ENCODE measurements at regions not wholly inside any gene's neighbourhood (a gene's known extent, or its start where the extent isn't known, plus 50 kb on each side); places are given as distances from the start of the nearest gene placed in this dataset.

DNA sequence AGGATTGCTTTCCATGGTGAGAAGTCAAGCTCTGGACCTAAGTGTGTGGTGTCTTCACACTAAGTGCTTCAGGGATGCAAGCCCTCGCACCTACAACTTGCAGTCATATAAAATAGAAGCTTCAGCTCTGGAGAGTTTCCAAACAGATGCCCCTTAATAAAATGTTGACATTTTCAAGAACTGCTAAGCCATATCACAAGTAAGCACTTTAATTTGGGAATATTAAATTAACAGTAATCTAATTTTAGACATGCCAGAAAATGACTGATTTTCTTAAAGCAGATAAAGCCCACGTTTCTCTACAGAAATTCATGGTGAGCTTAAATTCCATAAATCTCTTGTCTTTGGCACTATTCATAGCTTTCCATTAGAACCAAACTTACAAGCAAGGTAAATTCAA, 600.1 kb upstream of the FLRT2 start:
- Histone ChIP-seq H3K27ac (ENCODE audit: extremely low read depth, low read depth, low read length) (no peak overlapping the region), H3K36me3 (ENCODE audit: control insufficient read depth in 2 of 2, insufficient read depth in 1 of 2, low read length in 2 of 2) (no peaks in the 10 kb centered on the region), H3K9me3 (ENCODE audit: control insufficient read depth, insufficient read depth, low read depth, low read length) (no peaks in the 10 kb centered on the region), H3K4me3 (ENCODE audit: low read depth, low read length) (no peak overlapping the region), H3K4me1 (ENCODE audit: control insufficient read depth, insufficient read depth, low read length) (no peaks in the 10 kb centered on the region)
- ChIA-PET CTCF (no interaction called here), POLR2A (no interaction called here)
- TF ChIP-seq KLF9 (tag by site-specific recombination; IDR thresholded peaks at IDR 0.05; ENCODE audit: low read depth) = no peak
- TF ChIP-seq GLIS1 (tag by site-specific recombination; IDR thresholded peaks at IDR 0.05) = no peak
- no peak for TF ChIP-seq ZBTB49 (tag by site-specific recombination; IDR thresholded peaks at IDR 0.05; ENCODE audit: low read depth)
- TF ChIP-seq ZSCAN23 (tag by site-specific recombination; IDR thresholded peaks at IDR 0.05) = no peak
- no peak for TF ChIP-seq ZNF391 (tag by site-specific recombination; IDR thresholded peaks at IDR 0.05; ENCODE audit: borderline replicate concordance, low read depth)
- TF ChIP-seq ZNF692 (tag by site-specific recombination; IDR thresholded peaks at IDR 0.05) = no peak
- TF ChIP-seq ZNF623 (tag by site-specific recombination; IDR thresholded peaks at IDR 0.05) = no peak
- TF ChIP-seq KLF10 (tag by site-specific recombination; IDR thresholded peaks at IDR 0.05) = no peak
- no peak for TF ChIP-seq ZFP69B (tag by site-specific recombination; IDR thresholded peaks at IDR 0.05)
- TF ChIP-seq ZNF518A (tag by site-specific recombination; conservative IDR thresholded peaks at IDR 0.05; ENCODE audit: low read depth) = no peak
- TF ChIP-seq PRDM10 (tag by site-specific recombination; IDR thresholded peaks at IDR 0.05) = no peak
- TF ChIP-seq REST (tag by site-specific recombination; IDR thresholded peaks at IDR 0.05) = no peak
- no peak for TF ChIP-seq ZNF221 (tag by site-specific recombination; IDR thresholded peaks at IDR 0.05; ENCODE audit: borderline replicate concordance)
- TF ChIP-seq ZNF138 (tag by site-specific recombination; IDR thresholded peaks at IDR 0.05; ENCODE audit: borderline replicate concordance) = no peak
- no peak for TF ChIP-seq ZNF398 (tag by site-specific recombination; IDR thresholded peaks at IDR 0.05)
- TF ChIP-seq, protein P1, sequence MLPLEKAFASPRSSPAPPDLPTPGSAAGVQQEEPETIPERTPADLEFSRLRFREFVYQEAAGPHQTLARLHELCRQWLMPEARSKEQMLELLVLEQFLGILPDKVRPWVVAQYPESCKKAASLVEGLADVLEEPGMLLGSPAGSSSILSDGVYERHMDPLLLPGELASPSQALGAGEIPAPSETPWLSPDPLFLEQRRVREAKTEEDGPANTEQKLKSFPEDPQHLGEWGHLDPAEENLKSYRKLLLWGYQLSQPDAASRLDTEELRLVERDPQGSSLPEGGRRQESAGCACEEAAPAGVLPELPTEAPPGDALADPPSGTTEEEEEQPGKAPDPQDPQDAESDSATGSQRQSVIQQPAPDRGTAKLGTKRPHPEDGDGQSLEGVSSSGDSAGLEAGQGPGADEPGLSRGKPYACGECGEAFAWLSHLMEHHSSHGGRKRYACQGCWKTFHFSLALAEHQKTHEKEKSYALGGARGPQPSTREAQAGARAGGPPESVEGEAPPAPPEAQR (tag by site-specific recombination; IDR thresholded peaks at IDR 0.05) = no peak
- TF ChIP-seq ZNF175 (tag by site-specific recombination; IDR thresholded peaks at IDR 0.05) = no peak
- no peak for TF ChIP-seq ZNF776 (tag by site-specific recombination; IDR thresholded peaks at IDR 0.05; ENCODE audit: borderline replicate concordance)
